HG03039 (cell line): ENCODE measurements at regions not wholly inside any gene's neighbourhood (a gene's known extent, or its start where the extent isn't known, plus 50 kb on each side); places are given as distances from the start of the nearest gene placed in this dataset.
"Not testable (repeated sequence)": the region's sequence is repeated elsewhere in the genome, so short reads cannot be mapped to it uniquely, and the experiment has no call there.

ENCODE experiments used
- ATAC-seq: cut with Tn5 transposase; IDR thresholded peaks from one replicate; pipeline ENCODE4 v1.9.1; 2021; ENCODE audit warnings: mild to moderate bottlenecking, moderate library complexity; ENCODE audit not compliant: unreplicated experiment

- ATAC-seq: no peak
Observed at GRCh38 chr16:86224126-86224525, 286.2 kb upstream of the FOXF1 start.

GRCh38 chr16:86224629-86225028 lies 285.7 kb upstream of the FOXF1 start:
- no peak for ATAC-seq

DNA sequence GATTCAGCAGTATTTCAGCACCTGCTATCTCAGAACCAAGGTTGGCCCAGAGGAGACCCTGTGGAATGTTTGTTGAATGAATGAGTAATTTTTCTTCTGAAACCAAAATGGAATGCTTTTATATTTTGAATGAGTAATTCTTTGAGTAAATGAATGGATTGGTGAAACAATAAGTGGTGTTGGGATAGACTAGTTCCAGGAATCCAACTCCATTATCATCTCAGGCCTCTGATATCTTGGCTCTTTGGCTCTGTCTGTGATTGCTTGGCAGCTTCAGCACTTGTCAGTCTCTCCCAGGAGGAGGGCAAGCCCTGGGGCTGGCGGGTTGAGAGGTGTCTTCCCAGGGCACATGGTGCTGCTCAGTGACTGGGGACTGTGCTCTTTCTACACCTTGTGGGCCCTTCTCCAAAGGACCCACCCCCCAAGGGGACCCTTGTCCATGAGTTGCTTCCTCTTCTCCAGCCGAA lies 284.4 kb upstream of the FOXF1 start:
- ATAC-seq: no peak

DNA sequence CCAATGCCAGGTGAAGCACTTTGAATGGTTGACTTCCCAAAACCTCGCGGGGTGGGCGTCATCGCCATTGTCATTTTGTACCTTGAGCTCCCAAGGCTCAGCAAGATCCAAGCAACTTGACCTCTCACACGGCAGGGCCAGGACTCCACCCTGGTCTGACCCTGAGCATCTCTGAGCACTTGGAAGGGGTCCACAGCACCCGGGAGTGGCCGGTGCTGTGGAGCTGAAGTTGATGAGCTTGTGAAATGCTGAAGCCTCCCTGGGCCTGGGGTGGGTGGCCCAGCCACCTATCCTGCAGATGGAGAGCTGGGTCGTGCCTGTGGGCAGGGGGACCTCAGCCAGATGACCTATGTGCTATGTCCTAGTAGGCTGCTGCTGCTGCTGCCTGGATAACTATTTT lies 283.3 kb upstream of the FOXF1 start:
- ATAC-seq: no peak

DNA sequence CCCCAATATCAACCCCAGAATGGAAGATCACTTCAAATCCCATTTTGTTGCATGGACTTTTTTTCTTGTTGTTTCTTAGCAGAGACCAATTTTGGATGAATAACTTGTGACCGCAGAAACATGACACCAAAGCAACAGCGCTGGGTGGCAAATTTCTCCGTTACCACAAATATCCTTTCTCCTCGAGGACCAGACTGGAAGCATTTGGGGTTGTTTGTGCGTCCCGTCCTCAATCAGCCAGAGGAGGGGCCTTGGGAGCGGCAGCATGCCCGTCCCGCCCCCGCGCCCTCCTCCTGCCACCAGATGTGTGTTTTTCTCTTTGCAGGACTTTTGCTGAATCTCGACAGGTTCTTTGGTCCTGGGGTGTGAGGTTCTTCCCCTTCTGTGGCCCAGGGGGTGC lies 282.5 kb upstream of the FOXF1 start:
- ATAC-seq: no peak

- no peak for ATAC-seq
Observed at GRCh38 chr16:86228713-86229112, 281.6 kb upstream of the FOXF1 start.

DNA sequence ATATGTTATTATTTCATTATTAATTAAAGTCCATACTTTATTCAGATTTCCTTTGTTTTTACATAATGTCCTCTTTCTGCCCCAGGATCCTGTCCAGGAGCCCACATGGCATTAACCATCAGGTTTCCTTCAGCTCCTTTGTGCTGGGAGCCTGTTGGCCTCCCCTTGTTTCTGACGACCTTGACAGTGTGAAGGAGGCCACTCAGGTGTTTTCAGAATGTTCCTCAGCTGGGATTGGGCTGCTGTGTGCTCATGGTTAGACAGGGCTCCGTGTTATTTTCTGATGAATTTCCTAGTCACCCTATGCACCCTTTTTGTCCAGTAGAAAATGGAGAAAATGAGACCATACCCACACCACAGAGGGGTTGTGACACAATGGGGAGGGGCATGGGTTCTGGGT lies 281.0 kb upstream of the FOXF1 start:
- ATAC-seq: no peak

GRCh38 chr16:86229866-86230656 lies 280.3 kb upstream of the FOXF1 start:
- ATAC-seq: no peak

GRCh38 chr16:86231321-86231995 lies 278.9 kb upstream of the FOXF1 start:
- ATAC-seq: no peak

DNA sequence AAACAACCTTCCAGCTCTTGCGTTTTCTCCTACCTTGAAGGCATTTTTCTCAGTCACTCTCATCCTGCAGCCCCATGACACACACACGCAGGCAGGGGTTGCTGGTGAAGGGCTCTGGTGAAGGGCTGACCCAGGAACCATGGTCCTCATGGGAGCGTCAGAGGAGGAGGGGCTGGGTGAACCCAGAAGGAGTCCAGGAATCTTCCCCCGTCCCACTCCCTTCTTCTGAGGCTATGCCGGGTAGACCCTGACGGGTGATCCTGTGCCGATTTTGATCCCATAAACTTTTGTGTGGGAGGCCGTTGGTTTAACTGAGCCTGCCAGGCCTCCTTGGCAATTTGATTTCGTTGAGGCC lies 278.4 kb upstream of the FOXF1 start:
- no peak for ATAC-seq

GRCh38 chr16:86232496-86232895 lies 277.8 kb upstream of the FOXF1 start:
- ATAC-seq: no peak

DNA sequence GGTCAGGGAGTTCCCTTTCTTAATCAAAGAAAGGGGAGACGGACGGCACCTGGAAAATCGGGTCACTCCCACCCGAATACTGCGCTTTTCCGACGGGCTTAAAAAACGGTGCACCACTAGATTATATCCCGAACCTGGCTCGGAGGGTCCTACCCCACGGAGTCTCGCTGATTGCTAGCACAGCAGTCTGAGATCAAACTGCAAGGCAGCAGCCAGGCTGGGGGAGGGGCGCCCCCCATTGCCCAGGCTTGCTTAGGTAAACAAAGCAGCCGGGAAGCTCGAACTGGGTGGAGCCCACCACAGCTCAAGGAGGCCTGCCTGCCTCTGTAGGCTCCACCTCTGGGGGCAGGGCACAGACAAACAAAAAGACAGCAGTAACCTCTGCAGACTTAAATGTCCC lies 276.8 kb upstream of the FOXF1 start:
- not testable (repeated sequence) for ATAC-seq

- no peak for ATAC-seq
Observed at GRCh38 chr16:86239381-86239780, 270.9 kb upstream of the FOXF1 start.

DNA sequence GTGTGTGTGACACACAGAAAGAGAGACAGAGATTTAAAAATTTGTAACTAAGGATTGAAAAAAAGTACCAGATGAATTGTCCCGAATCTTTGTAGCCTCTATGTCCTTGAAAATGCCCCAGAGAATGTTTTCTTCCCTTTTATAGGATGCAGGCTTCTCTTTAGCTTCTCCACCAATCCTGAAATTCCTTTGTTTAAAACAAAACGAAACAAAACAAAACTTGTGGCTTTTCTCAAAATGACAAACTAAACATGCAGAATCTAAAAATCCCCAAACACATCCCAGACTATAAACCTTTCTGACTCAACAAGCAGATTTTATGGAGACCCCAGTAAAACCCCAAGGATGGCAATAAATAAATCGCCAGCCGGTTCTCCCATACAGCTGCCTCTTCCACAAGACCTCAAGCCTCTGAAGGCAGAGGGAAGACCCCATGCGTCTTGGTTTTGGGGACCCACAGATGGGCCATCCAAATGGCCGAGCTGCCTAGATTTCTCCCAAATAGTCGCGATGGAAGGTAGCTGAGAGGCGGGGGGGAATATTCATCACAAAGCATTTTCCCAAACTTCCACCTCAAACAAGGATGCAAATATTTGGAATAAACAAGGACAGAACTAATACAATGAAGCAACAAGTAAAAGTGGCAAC lies 269.5 kb upstream of the FOXF1 start:
- ATAC-seq: no peak

GRCh38 chr16:86241681-86242080 lies 268.6 kb upstream of the FOXF1 start:
- ATAC-seq: no peak

GRCh38 chr16:86242244-86243122 lies 267.8 kb upstream of the FOXF1 start:
- no peak for ATAC-seq

DNA sequence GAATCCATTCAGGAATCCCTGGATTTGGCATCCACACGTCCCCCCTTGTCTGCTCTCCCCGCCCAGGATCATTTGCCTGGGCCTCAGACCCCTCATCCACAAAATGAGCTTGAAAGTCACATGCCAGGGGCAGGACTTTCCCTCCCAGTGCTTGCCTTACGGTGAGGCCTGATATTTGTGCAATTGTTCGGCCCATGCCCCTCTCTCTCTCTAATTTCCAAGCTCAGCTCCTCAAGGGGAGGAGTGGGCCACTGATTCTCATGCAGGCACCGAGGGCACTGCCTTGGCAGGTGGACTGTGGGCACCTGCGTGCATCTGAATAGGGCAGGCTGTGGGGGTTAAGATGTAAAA lies 267.2 kb upstream of the FOXF1 start:
- ATAC-seq: no peak

GRCh38 chr16:86243571-86244154 lies 266.7 kb upstream of the FOXF1 start:
- ATAC-seq: no peak

GRCh38 chr16:86244158-86244557 lies 266.2 kb upstream of the FOXF1 start:
- no peak for ATAC-seq

GRCh38 chr16:86244936-86245335 lies 265.4 kb upstream of the FOXF1 start:
- ATAC-seq: no peak

DNA sequence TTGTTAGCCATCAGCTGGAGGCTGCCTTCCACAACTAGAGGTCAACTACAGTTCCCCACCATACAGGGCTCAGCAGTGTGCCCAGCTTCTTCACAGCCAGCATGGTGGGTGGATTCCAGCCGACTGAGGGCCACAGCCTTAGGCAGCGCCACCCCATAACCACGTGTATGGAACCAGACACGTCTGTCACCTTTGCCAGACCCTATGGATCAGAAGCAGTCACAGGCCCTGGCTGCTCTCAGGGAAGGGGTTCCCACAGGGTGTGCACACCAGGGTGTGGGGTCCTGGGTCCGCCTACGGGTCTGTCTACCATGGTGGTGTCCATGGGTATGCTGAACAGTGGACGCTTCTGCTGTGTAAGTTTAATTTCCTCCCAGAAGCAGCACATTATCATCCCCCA lies 265.0 kb upstream of the FOXF1 start:
- ATAC-seq: no peak
